Keratinocyte (primary cell): ENCODE measurements at regions not wholly inside any gene's neighbourhood (a gene's known extent, or its start where the extent isn't known, plus 50 kb on each side); places are given as distances from the start of the nearest gene placed in this dataset.

Experiments
- DNase-seq: peaks from one replicate; pipeline ENCODE4 v3.0.0-alpha.2; 2011; ENCODE audit warnings: low read depth, missing footprints, low spot score
- FAIRE-seq: peaks from 2 replicates; lab custom pipeline; 2011; peaks lifted over from hg19 to GRCh38; lab: Jason Lieb, UNC
- H2AFZ ChIP-seq: 2 replicates; pipeline ENCODE4 v1.6.0; 2012; ENCODE audit warnings: low read length, control low read depth, inconsistent platforms; ENCODE audit not compliant: control insufficient read depth
- H3K27ac ChIP-seq: 2 replicates; pipeline ENCODE4 v1.5.1; 2011; ENCODE audit warnings: low read length; ENCODE audit not compliant: control insufficient read depth, insufficient read depth
- H3K27me3 ChIP-seq: 3 replicates; pipeline ENCODE4 v1.6.0; 2011; ENCODE audit warnings: low read length; ENCODE audit not compliant: control insufficient read depth, insufficient read depth; ENCODE audit errors: extremely low read depth
- H3K36me3 ChIP-seq, 2 experiments: 2 replicates in 1 of 2; 3 replicates in 1 of 2; pipeline ENCODE4 v1.5.1; 2011; ENCODE audit warnings: low read length in 2 of 2, mild to moderate bottlenecking in 1 of 2; ENCODE audit not compliant: control insufficient read depth in 2 of 2, insufficient read depth in 2 of 2; ENCODE audit errors: extremely low read depth in 1 of 2
- H3K4me1 ChIP-seq: 3 replicates; pipeline ENCODE4 v1.5.1; 2011; ENCODE audit warnings: low read length; ENCODE audit not compliant: control insufficient read depth, insufficient read depth; ENCODE audit errors: extremely low read depth
- H3K4me2 ChIP-seq: 3 replicates; pipeline ENCODE4 v1.6.0; 2011; ENCODE audit warnings: low read depth, low read length; ENCODE audit not compliant: control insufficient read depth, insufficient read depth; ENCODE audit errors: extremely low read depth
- H3K4me3 ChIP-seq, 3 experiments: fragments of 200-600 bp in 1 of 3; sonication (generic) in 1 of 3; 2 replicates in 2 of 3; 3 replicates in 1 of 3; pipeline ENCODE4 v1.5.1; 2011 to 2016; ENCODE audit warnings: low read length in 3 of 3, mild to moderate bottlenecking in 3 of 3, control low read depth in 2 of 3, inconsistent platforms in 1 of 3, low read depth in 1 of 3, mixed read lengths in 1 of 3, mixed run types in 1 of 3, moderate library complexity in 1 of 3; ENCODE audit not compliant: control insufficient read depth in 2 of 3, insufficient read depth in 2 of 3; ENCODE audit errors: extremely low read depth in 1 of 3
- H3K79me2 ChIP-seq: 2 replicates; pipeline ENCODE4 v1.6.0; 2012; ENCODE audit warnings: low read length; ENCODE audit not compliant: control insufficient read depth, insufficient read depth
- H3K9ac ChIP-seq: 3 replicates; pipeline ENCODE4 v1.6.0; 2011; ENCODE audit warnings: low read length; ENCODE audit not compliant: control insufficient read depth, insufficient read depth; ENCODE audit errors: extremely low read depth
- H3K9me1 ChIP-seq: 3 replicates; pipeline ENCODE4 v1.6.0; 2011; ENCODE audit warnings: low read length; ENCODE audit not compliant: control insufficient read depth, insufficient read depth; ENCODE audit errors: extremely low read depth
- H3K9me3 ChIP-seq: 2 replicates; pipeline ENCODE4 v1.5.1; 2012; ENCODE audit warnings: low read depth, low read length; ENCODE audit not compliant: control insufficient read depth
- H4K20me1 ChIP-seq: 3 replicates; pipeline ENCODE4 v1.6.0; 2011; ENCODE audit warnings: low read length; ENCODE audit not compliant: control insufficient read depth, insufficient read depth; ENCODE audit errors: extremely low read depth
- CTCF ChIP-seq, 3 experiments: IDR thresholded peaks in 1 of 3; conservative IDR thresholded peaks in 1 of 3; optimal IDR thresholded peaks in 1 of 3; 2 replicates in 2 of 3; 3 replicates in 1 of 3; pipeline versions ENCODE3 to v1.5.1; 2011; ENCODE audit warnings: low read length in 3 of 3, mild to moderate bottlenecking in 3 of 3, moderate library complexity in 2 of 3, control low read depth in 1 of 3, inconsistent platforms in 1 of 3; ENCODE audit not compliant: insufficient read depth in 2 of 3; ENCODE audit errors: extremely low read depth in 1 of 3
- EZH2 ChIP-seq: IDR thresholded peaks from one replicate; pipeline ENCODE4 v1.6.1; 2012; ENCODE audit warnings: inconsistent platforms, mild to moderate bottlenecking, low read length, moderate library complexity
- dilution Hi-C: fragments of 300-500 bp; cut with MboI; formaldehyde crosslinking; loops from one replicate; pipeline ENCODE4 v1.7.0; 2020; ENCODE audit warnings: low sequenced_read_pairs; ENCODE audit not compliant: extremely low pct_ligation_motif_present

- Histone ChIP-seq H3K27me3 (no peaks in the 10 kb centered on the region), H3K79me2 (no peaks in the 10 kb centered on the region), H3K4me3 (no peak overlapping the region), H3K9me3 (no peaks in the 10 kb centered on the region), H3K4me2 (no peak overlapping the region), H3K36me3 (no peaks in the 10 kb centered on the region), H3K27ac (no peak overlapping the region), H3K4me1 (no peaks in the 10 kb centered on the region), H4K20me1 (no peaks in the 10 kb centered on the region), H3K9ac (no peak overlapping the region), H3K9me1 (no peaks in the 10 kb centered on the region), H2AFZ (no peak overlapping the region)
- DNase-seq (no peak), FAIRE-seq (no peak)
- dilution Hi-C loops, result no loop called here
- TF ChIP-seq EZH2, result no peak
Measured at GRCh38 chr12:78446555-78446954, 418.0 kb upstream of the SYT1 start.

GRCh38 chr12:78447373-78447772 lies 417.2 kb upstream of the SYT1 start:
- dilution Hi-C loops, result no loop called here
- DNase-seq, result no peak

More at GRCh38 chr12:78447373-78447772, 417.2 kb upstream of the SYT1 start:
- Histone ChIP-seq H3K4me2 (no peak overlapping the region), H3K4me3 (no peak overlapping the region), H3K36me3 (no peaks in the 10 kb centered on the region), H3K27me3 (no peaks in the 10 kb centered on the region), H4K20me1 (no peaks in the 10 kb centered on the region), H2AFZ (no peak overlapping the region), H3K4me1 (no peaks in the 10 kb centered on the region), H3K27ac (no peak overlapping the region), H3K9ac (no peak overlapping the region), H3K79me2 (no peaks in the 10 kb centered on the region), H3K9me1 (no peaks in the 10 kb centered on the region), H3K9me3 (no peaks in the 10 kb centered on the region)
- TF ChIP-seq CTCF (optimal IDR thresholded peaks at IDR 0.05 in 1 of 3, IDR thresholded peaks at IDR 0.05 in 1 of 3, conservative IDR thresholded peaks at IDR 0.05 in 1 of 3; ENCODE audit: extremely low read depth in 1 of 3, insufficient read depth in 2 of 3, low read length in 3 of 3) (no peak), EZH2 (no peak)
- FAIRE-seq, result no peak
